ENCODE measurements at regions not wholly inside any gene's neighbourhood (a gene's known extent, or its start where the extent isn't known, plus 50 kb on each side); places are given as distances from the start of the nearest gene placed in this dataset.
A peak's percentile ranks its signal among the peaks of the same experiment; 100 is the strongest.

DNA sequence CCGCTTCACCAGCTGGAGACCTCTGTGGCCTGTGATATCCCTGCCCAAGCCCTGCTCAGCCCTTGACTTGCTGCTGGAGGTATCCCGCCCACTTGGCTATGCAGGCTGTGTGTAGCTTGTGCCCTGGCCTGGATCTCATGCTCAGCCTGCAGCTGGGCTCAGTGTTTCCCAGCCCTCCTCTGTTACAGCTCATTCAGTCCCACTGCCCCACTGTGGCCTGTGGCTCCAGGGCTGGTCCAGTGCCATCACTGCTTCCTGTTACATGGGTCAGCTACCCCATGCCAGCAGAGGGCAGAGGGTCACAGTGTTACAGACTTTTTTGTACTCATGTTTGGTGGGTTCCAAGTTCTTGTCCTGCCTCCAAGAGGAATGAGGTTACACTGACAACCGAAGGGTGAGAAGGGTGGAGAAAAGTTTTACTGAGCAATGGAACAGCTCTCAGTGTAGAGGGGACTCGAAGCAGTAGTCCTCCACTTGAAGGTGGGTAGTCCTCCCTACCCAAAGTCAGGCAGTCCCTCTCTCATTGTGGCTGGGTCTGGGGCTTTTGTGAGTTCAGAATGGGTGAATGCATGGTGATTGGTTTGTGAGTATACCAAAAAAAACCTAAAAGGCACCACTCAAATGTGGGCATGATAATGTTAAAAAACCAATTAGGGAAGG is 100.4 kb downstream of the ANKRD7 start:
- ChIA-PET SMC1A (ENCODE audit: uncharacterized antibody, unreplicated experiment) (interaction anchor here (0.9 kb wide), 1 partner anchor 115 kb away, joined by 3 read pairs; no protein-coding TSS in a partner anchor), RAD21 (ENCODE audit: unreplicated experiment) (no interaction called here), POLR2A (no interaction called here), CTCF (interaction anchor here (0.9 kb wide), 1 partner anchor 57 kb away, joined by 4 read pairs; no protein-coding TSS in a partner anchor)
- Histone ChIP-seq H4K20me1 (ENCODE audit: control insufficient read depth, insufficient read depth) (no peaks in the 10 kb centered on the region), H3K9me3 (replicated peaks; ENCODE audit: control insufficient read depth, insufficient read depth, low read length) (no peaks in the 10 kb centered on the region), H3K9ac (ENCODE audit: control insufficient read depth, insufficient read depth, low read length) (no peak overlapping the region), H3K4me3 (no peak overlapping the region), H3K36me3 (ENCODE audit: control insufficient read depth in 2 of 2, insufficient read depth in 2 of 2, low read length in 1 of 2) (no peaks in the 10 kb centered on the region), H3K4me1 (ENCODE audit: control insufficient read depth, insufficient read depth, low read length) (no peaks in the 10 kb centered on the region), H3K27me3 (replicated peaks in 1 of 2; ENCODE audit: control insufficient read depth in 2 of 2, insufficient read depth in 2 of 2, low read length in 1 of 2) (no peaks in the 10 kb centered on the region), H3K4me2 (ENCODE audit: control insufficient read depth, insufficient read depth) (no peak overlapping the region), H3K27ac (ENCODE audit: control insufficient read depth, insufficient read depth) (no peak overlapping the region), H2AFZ (ENCODE audit: control insufficient read depth, low read depth, low read length) (no peak overlapping the region), H3K79me2 (ENCODE audit: control insufficient read depth, insufficient read depth, low read length) (no peaks in the 10 kb centered on the region)
- no TSS peak for BruUV-seq (replicated peaks)
- ATAC-seq (peak; percentile 56), FAIRE-seq (no peak), DNase-seq (ENCODE audit: low read depth, low spot score) (no peak)
- 20% methylated on average over 4 of the region's 4 CpGs for WGBS (ENCODE audit: insufficient coverage, insufficient replicate concordance, low lambda C conversion rate, missing lambda C conversion rate)
- in situ Hi-C loops (cut with MboI) = no loop called here
- intact Hi-C loops (cut with micrococcal nuclease; ENCODE audit: unreplicated experiment) = no loop called here
- TF ChIP-seq ASH2L (IDR thresholded peaks at IDR 0.05; ENCODE audit: borderline replicate concordance, low read depth) = no peak
- TF ChIP-seq CBX3 (IDR thresholded peaks at IDR 0.05; ENCODE audit: borderline replicate concordance, low read depth) = no peak
- no peak for TF ChIP-seq TCF7 (IDR thresholded peaks at IDR 0.05; ENCODE audit: borderline replicate concordance)
- TF ChIP-seq, protein P1, sequence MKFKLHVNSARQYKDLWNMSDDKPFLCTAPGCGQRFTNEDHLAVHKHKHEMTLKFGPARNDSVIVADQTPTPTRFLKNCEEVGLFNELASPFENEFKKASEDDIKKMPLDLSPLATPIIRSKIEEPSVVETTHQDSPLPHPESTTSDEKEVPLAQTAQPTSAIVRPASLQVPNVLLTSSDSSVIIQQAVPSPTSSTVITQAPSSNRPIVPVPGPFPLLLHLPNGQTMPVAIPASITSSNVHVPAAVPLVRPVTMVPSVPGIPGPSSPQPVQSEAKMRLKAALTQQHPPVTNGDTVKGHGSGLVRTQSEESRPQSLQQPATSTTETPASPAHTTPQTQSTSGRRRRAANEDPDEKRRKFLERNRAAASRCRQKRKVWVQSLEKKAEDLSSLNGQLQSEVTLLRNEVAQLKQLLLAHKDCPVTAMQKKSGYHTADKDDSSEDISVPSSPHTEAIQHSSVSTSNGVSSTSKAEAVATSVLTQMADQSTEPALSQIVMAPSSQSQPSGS (IDR thresholded peaks at IDR 0.05; ENCODE audit: low read length) = no peak
- TF ChIP-seq RUNX3 (IDR thresholded peaks at IDR 0.05; ENCODE audit: low read length) = no peak
- TF ChIP-seq, protein P2, sequence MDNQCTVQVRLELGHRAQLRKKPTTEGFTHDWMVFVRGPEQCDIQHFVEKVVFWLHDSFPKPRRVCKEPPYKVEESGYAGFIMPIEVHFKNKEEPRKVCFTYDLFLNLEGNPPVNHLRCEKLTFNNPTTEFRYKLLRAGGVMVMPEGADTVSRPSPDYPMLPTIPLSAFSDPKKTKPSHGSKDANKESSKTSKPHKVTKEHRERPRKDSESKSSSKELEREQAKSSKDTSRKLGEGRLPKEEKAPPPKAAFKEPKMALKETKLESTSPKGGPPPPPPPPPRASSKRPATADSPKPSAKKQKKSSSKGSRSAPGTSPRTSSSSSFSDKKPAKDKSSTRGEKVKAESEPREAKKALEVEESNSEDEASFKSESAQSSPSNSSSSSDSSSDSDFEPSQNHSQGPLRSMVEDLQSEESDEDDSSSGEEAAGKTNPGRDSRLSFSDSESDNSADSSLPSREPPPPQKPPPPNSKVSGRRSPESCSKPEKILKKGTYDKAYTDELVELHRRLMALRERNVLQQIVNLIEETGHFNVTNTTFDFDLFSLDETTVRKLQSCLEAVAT (IDR thresholded peaks at IDR 0.05) = no peak
- no peak for TF ChIP-seq ETV6 (conservative IDR thresholded peaks at IDR 0.05 in 1 of 2, IDR thresholded peaks at IDR 0.05 in 1 of 2; ENCODE audit: borderline replicate concordance in 1 of 2, low read depth in 1 of 2)
- TF ChIP-seq, protein P3, sequence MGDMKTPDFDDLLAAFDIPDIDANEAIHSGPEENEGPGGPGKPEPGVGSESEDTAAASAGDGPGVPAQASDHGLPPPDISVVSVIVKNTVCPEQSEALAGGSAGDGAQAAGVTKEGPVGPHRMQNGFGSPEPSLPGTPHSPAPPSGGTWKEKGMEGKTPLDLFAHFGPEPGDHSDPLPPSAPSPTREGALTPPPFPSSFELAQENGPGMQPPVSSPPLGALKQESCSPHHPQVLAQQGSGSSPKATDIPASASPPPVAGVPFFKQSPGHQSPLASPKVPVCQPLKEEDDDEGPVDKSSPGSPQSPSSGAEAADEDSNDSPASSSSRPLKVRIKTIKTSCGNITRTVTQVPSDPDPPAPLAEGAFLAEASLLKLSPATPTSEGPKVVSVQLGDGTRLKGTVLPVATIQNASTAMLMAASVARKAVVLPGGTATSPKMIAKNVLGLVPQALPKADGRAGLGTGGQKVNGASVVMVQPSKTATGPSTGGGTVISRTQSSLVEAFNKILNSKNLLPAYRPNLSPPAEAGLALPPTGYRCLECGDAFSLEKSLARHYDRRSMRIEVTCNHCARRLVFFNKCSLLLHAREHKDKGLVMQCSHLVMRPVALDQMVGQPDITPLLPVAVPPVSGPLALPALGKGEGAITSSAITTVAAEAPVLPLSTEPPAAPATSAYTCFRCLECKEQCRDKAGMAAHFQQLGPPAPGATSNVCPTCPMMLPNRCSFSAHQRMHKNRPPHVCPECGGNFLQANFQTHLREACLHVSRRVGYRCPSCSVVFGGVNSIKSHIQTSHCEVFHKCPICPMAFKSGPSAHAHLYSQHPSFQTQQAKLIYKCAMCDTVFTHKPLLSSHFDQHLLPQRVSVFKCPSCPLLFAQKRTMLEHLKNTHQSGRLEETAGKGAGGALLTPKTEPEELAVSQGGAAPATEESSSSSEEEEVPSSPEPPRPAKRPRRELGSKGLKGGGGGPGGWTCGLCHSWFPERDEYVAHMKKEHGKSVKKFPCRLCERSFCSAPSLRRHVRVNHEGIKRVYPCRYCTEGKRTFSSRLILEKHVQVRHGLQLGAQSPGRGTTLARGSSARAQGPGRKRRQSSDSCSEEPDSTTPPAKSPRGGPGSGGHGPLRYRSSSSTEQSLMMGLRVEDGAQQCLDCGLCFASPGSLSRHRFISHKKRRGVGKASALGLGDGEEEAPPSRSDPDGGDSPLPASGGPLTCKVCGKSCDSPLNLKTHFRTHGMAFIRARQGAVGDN (IDR thresholded peaks at IDR 0.05) = no peak
- TF ChIP-seq, protein P4, sequence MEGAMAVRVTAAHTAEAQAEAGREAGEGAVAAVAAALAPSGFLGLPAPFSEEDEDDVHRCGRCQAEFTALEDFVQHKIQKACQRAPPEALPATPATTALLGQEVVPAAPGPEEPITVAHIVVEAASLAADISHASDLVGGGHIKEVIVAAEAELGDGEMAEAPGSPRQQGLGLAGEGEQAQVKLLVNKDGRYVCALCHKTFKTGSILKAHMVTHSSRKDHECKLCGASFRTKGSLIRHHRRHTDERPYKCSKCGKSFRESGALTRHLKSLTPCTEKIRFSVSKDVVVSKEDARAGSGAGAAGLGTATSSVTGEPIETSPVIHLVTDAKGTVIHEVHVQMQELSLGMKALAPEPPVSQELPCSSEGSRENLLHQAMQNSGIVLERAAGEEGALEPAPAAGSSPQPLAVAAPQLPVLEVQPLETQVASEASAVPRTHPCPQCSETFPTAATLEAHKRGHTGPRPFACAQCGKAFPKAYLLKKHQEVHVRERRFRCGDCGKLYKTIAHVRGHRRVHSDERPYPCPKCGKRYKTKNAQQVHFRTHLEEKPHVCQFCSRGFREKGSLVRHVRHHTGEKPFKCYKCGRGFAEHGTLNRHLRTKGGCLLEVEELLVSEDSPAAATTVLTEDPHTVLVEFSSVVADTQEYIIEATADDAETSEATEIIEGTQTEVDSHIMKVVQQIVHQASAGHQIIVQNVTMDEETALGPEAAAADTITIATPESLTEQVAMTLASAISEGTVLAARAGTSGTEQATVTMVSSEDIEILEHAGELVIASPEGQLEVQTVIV (IDR thresholded peaks at IDR 0.05; ENCODE audit: borderline replicate concordance, partially characterized antibody) = no peak
- no peak for TF ChIP-seq MEF2A (IDR thresholded peaks at IDR 0.05; ENCODE audit: insufficient read depth, low read depth, low read length)
- TF ChIP-seq, protein P5, sequence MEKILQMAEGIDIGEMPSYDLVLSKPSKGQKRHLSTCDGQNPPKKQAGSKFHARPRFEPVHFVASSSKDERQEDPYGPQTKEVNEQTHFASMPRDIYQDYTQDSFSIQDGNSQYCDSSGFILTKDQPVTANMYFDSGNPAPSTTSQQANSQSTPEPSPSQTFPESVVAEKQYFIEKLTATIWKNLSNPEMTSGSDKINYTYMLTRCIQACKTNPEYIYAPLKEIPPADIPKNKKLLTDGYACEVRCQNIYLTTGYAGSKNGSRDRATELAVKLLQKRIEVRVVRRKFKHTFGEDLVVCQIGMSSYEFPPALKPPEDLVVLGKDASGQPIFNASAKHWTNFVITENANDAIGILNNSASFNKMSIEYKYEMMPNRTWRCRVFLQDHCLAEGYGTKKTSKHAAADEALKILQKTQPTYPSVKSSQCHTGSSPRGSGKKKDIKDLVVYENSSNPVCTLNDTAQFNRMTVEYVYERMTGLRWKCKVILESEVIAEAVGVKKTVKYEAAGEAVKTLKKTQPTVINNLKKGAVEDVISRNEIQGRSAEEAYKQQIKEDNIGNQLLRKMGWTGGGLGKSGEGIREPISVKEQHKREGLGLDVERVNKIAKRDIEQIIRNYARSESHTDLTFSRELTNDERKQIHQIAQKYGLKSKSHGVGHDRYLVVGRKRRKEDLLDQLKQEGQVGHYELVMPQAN (conservative IDR thresholded peaks at IDR 0.05) = no peak
